Caco-2 (cell line): ENCODE measurements at regions not wholly inside any gene's neighbourhood (a gene's known extent, or its start where the extent isn't known, plus 50 kb on each side); places are given as distances from the start of the nearest gene placed in this dataset.

ENCODE experiments used
- BruUV-seq: library from RNA; stranded (reverse); fragments of 400-500 nt; replicated peaks from 2 replicates; lab custom pipeline; 2021; lab: Mats Ljungman, UMichigan
- CTCF ChIA-PET: fragments of 300-600 bp; sonication (Branson Sonifier 250); formaldehyde crosslinking; loops from one replicate; lab custom pipeline; 2022; ENCODE audit warnings: antibody characterized with exemption; lab: Charles Lee
- POLR2A ChIA-PET: fragments of 300-600 bp; sonication (Branson Sonifier 250); formaldehyde crosslinking; loops from one replicate; lab custom pipeline; 2022; ENCODE audit warnings: antibody characterized with exemption; lab: Charles Lee
- DNase-seq, 2 experiments: peaks; one replicate each; pipeline versions ENCODE4 v3.0.0 to v3.0.0-alpha.2; 2020 to 2022
- H3K27me3 ChIP-seq: replicated peaks from 2 replicates; pipeline ENCODE4 v1.6.0; 2011; ENCODE audit warnings: low read length; ENCODE audit not compliant: control insufficient read depth, insufficient read depth
- H3K36me3 ChIP-seq: 2 replicates; pipeline ENCODE4 v1.5.1; 2011; ENCODE audit warnings: low read length; ENCODE audit not compliant: control insufficient read depth, insufficient read depth
- H3K4me1 ChIP-seq: fragments of 250-450 bp; sonication (Bioruptor Pico); 2 replicates; pipeline ENCODE4 v1.5.1; 2020; ENCODE audit warnings: mild to moderate bottlenecking
- H3K4me3 ChIP-seq: 2 replicates; pipeline ENCODE4 v1.5.1; 2011; ENCODE audit warnings: low read depth, mild to moderate bottlenecking, control low read depth, low read length
- H3K9me3 ChIP-seq: fragments of 250-450 bp; sonication (Bioruptor Pico); 2 replicates; pipeline ENCODE4 v1.5.1; 2020; ENCODE audit warnings: mild to moderate bottlenecking, moderate library complexity
- H3K27ac Mint-ChIP-seq: one replicate; pipeline ENCODE4 v1.8.0; 2022; ENCODE audit warnings: mixed read lengths; ENCODE audit not compliant: unreplicated experiment
- H3K27me3 Mint-ChIP-seq: one replicate; pipeline ENCODE4 v1.8.0; 2022; ENCODE audit warnings: mixed read lengths; ENCODE audit not compliant: insufficient read depth, unreplicated experiment
- H3K36me3 Mint-ChIP-seq: one replicate; pipeline ENCODE4 v1.8.0; 2022; ENCODE audit warnings: mild to moderate bottlenecking, mixed read lengths; ENCODE audit not compliant: insufficient read depth, unreplicated experiment
- H3K4me1 Mint-ChIP-seq: one replicate; pipeline ENCODE4 v1.8.0; 2022; ENCODE audit warnings: low read depth, mixed read lengths; ENCODE audit not compliant: unreplicated experiment
- H3K4me3 Mint-ChIP-seq: one replicate; pipeline ENCODE4 v1.8.0; 2022; ENCODE audit warnings: mild to moderate bottlenecking, moderate library complexity, mixed read lengths; ENCODE audit not compliant: unreplicated experiment
- H3K9me3 Mint-ChIP-seq: one replicate; pipeline ENCODE4 v1.8.0; 2022; ENCODE audit warnings: mixed read lengths; ENCODE audit not compliant: unreplicated experiment
- intact Hi-C: fragments of 100-400 bp; cut with micrococcal nuclease; formaldehyde crosslinking; loops from one replicate; pipeline ENCODE4 v1.10.0; 2022; ENCODE audit not compliant: unreplicated experiment
- TF ChIP-seq, protein P1 (sequence below), 2 experiments: fragments of 200-600 bp in 1 of 2; IDR thresholded peaks; 1 replicate in 1 of 2; 2 replicates in 1 of 2; pipeline versions ENCODE4 v1.5.1 to v1.8.0; 2011 to 2022; ENCODE audit warnings: antibody characterized with exemption in 1 of 2, control low read depth in 1 of 2, inconsistent platforms in 1 of 2, low read depth in 1 of 2, low read length in 1 of 2, mild to moderate bottlenecking in 1 of 2, moderate library complexity in 1 of 2; ENCODE audit not compliant: insufficient read depth in 1 of 2, severe bottlenecking in 1 of 2, unreplicated experiment in 1 of 2

DNA sequence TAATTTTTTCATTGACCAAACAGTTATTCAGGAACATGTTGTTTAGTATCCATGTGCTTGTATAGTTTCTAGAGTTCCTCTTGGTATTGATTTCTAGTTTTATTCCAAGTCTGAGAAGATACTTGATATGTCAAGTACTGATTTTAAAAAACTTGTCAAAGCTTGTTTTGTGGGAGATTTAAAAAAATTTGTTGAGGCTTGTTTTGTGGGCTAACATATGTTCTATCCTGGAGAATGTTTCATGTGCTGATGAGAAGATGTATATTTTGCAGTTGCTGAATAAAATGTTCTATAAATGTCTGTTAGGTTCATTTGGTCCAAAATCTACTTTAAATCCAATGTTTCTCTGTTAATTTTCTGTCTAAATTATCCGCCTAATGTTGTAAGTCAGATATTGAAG is 1065.1 kb upstream of the WWC1 start:
- Mint-ChIP-seq H3K4me3 (no peak overlapping the region), H3K27ac (no peak overlapping the region), H3K36me3 (no peaks in the 10 kb centered on the region), H3K27me3 (no peaks in the 10 kb centered on the region), H3K4me1 (no peaks in the 10 kb centered on the region), H3K9me3 (peaks cover 12% of the 10 kb centered on the region)
- POLR2A ChIA-PET = no interaction called here
- Histone ChIP-seq H3K4me1 (no peaks in the 10 kb centered on the region), H3K27me3 (no peaks in the 10 kb centered on the region), H3K4me3 (no peak overlapping the region), H3K36me3 (no peaks in the 10 kb centered on the region), H3K9me3 (peaks cover 13% of the 10 kb centered on the region)
- CTCF ChIA-PET = no interaction called here
- intact Hi-C loops = no loop called here
- TF ChIP-seq, protein P1, sequence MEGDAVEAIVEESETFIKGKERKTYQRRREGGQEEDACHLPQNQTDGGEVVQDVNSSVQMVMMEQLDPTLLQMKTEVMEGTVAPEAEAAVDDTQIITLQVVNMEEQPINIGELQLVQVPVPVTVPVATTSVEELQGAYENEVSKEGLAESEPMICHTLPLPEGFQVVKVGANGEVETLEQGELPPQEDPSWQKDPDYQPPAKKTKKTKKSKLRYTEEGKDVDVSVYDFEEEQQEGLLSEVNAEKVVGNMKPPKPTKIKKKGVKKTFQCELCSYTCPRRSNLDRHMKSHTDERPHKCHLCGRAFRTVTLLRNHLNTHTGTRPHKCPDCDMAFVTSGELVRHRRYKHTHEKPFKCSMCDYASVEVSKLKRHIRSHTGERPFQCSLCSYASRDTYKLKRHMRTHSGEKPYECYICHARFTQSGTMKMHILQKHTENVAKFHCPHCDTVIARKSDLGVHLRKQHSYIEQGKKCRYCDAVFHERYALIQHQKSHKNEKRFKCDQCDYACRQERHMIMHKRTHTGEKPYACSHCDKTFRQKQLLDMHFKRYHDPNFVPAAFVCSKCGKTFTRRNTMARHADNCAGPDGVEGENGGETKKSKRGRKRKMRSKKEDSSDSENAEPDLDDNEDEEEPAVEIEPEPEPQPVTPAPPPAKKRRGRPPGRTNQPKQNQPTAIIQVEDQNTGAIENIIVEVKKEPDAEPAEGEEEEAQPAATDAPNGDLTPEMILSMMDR (IDR thresholded peaks at IDR 0.05; ENCODE audit: insufficient read depth in 1 of 2, low read depth in 1 of 2, low read length in 1 of 2, severe bottlenecking in 1 of 2, unreplicated experiment in 1 of 2) = no peak
- no TSS peak for BruUV-seq
- no peak for DNase-seq

DNA sequence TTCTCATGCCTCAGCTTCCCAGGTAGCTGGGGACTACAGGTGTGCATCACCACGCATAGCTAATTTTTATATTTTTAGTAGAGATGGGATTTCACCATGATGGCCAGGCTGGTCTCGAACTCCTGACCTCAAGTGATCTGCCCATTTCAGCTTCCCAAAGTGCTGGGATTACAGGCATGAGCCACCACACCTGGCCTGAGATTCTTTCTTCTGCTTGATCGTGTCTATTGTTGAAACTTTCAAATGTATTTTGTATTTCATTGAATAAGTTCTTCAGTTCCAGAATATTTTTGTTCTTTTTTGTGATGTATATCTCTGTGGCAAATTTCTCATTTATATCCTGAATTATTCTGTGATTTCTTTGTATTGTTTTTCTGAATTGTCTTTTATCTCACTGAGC is 1063.3 kb upstream of the WWC1 start:
- ChIA-PET CTCF (no interaction called here), POLR2A (no interaction called here)
- BruUV-seq = no TSS peak
- intact Hi-C loops = no loop called here
- H3K27me3 ChIP-seq = no peaks in the 10 kb centered on the region
- no peak overlapping the region for H3K4me3 Mint-ChIP-seq
- H3K4me3 ChIP-seq = no peak overlapping the region
- H3K4me1 Mint-ChIP-seq = no peaks in the 10 kb centered on the region
- peaks cover 12% of the 10 kb centered on the region for H3K9me3 Mint-ChIP-seq
- no peaks in the 10 kb centered on the region for H3K4me1 ChIP-seq
- H3K36me3 Mint-ChIP-seq = no peaks in the 10 kb centered on the region
- no peaks in the 10 kb centered on the region for H3K27me3 Mint-ChIP-seq
- peaks cover 13% of the 10 kb centered on the region for H3K9me3 ChIP-seq
- DNase-seq = no peak
- H3K27ac Mint-ChIP-seq = no peak overlapping the region
- no peaks in the 10 kb centered on the region for H3K36me3 ChIP-seq
- TF ChIP-seq, protein P1 (IDR thresholded peaks at IDR 0.05; ENCODE audit: insufficient read depth in 1 of 2, low read depth in 1 of 2, low read length in 1 of 2, severe bottlenecking in 1 of 2, unreplicated experiment in 1 of 2) = no peak

DNA sequence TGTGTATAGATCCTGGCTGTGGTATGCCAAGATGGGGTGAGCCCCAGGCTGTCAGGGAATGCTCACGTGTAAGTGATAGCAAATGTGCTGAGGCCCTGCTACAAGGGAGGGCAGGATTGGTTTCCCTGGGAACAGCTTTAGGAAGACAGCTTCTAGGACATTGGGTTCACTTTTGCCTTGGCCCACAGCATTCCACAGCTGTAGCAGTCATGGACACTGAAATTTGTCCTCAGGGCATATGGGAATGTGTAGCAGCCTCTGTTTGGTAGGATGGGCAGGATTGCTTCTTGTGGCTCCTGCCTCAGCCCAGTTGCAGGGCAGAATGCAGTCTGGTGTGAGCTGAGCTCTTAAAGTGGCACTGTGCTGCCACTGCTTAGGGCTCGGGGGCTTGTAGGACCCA is 1061.7 kb upstream of the WWC1 start:
- H3K27me3 ChIP-seq = no peaks in the 10 kb centered on the region
- H3K27ac Mint-ChIP-seq = no peak overlapping the region
- no peaks in the 10 kb centered on the region for H3K36me3 ChIP-seq
- no peak overlapping the region for H3K4me3 Mint-ChIP-seq
- no peak overlapping the region for H3K4me3 ChIP-seq
- ChIA-PET CTCF (no interaction called here), POLR2A (no interaction called here)
- BruUV-seq = no TSS peak
- TF ChIP-seq, protein P1 (IDR thresholded peaks at IDR 0.05; ENCODE audit: insufficient read depth in 1 of 2, low read depth in 1 of 2, low read length in 1 of 2, severe bottlenecking in 1 of 2, unreplicated experiment in 1 of 2) = no peak
- intact Hi-C loops = no loop called here
- no peaks in the 10 kb centered on the region for H3K4me1 Mint-ChIP-seq
- DNase-seq = no peak
- H3K9me3 Mint-ChIP-seq = peaks cover 12% of the 10 kb centered on the region
- peaks cover 13% of the 10 kb centered on the region for H3K9me3 ChIP-seq
- H3K36me3 Mint-ChIP-seq = no peaks in the 10 kb centered on the region
- no peaks in the 10 kb centered on the region for H3K4me1 ChIP-seq
- H3K27me3 Mint-ChIP-seq = no peaks in the 10 kb centered on the region
